H1 (cell line): ENCODE measurements at regions not wholly inside any gene's neighbourhood (a gene's known extent, or its start where the extent isn't known, plus 50 kb on each side); places are given as distances from the start of the nearest gene placed in this dataset.

Source experiments
- CTCF ChIA-PET: fragments of 300-600 bp; sonication (Branson Sonifier 250); formaldehyde crosslinking; loops from one replicate; lab custom pipeline; 2021; ENCODE audit not compliant: partially characterized antibody; lab: Charles Lee
- POLR2A ChIA-PET: fragments of 300-600 bp; sonication (Branson Sonifier 250); formaldehyde crosslinking; loops from one replicate; lab custom pipeline; 2021; ENCODE audit warnings: inconsistent platforms; ENCODE audit not compliant: partially characterized antibody; lab: Charles Lee
- DNase-seq, 2 experiments: peaks; one replicate each; pipeline versions ENCODE4 v3.0.0 to v3.0.0-alpha.2; 2010 to 2022; ENCODE audit warnings: low spot score in 2 of 2, low read depth in 1 of 2, mixed read lengths in 1 of 2
- FAIRE-seq: peaks from 2 replicates; lab custom pipeline; 2011; peaks lifted over from hg19 to GRCh38; lab: Jason Lieb, UNC
- H2AFZ ChIP-seq: 2 replicates; pipeline ENCODE4 v1.8.1; 2012; ENCODE audit warnings: low read length, inconsistent platforms
- H2AK5ac ChIP-seq: 2 replicates; pipeline ENCODE4 v1.6.1; 2013; ENCODE audit warnings: low read depth, low read length
- H2BK120ac ChIP-seq: replicated peaks from 2 replicates; pipeline ENCODE3; 2013; ENCODE audit warnings: low read depth, low read length, inconsistent platforms
- H2BK12ac ChIP-seq: 2 replicates; pipeline ENCODE4 v1.6.1; 2013; ENCODE audit warnings: low read depth, low read length
- H2BK15ac ChIP-seq: 2 replicates; pipeline ENCODE4 v1.6.1; 2013; ENCODE audit warnings: low read length
- H2BK20ac ChIP-seq: 2 replicates; pipeline ENCODE4 v1.6.1; 2013; ENCODE audit warnings: low read length
- H2BK5ac ChIP-seq: 2 replicates; pipeline ENCODE4 v1.6.1; 2013; ENCODE audit warnings: low read depth, low read length
- H3K14ac ChIP-seq: 2 replicates; pipeline ENCODE4 v1.6.1; 2013; ENCODE audit warnings: inconsistent platforms; ENCODE audit not compliant: insufficient read length
- H3K18ac ChIP-seq: 2 replicates; pipeline ENCODE4 v1.6.1; 2013; ENCODE audit warnings: low read length; ENCODE audit errors: extremely low read depth
- H3K23ac ChIP-seq: 2 replicates; pipeline ENCODE4 v1.6.1; 2013; ENCODE audit warnings: inconsistent platforms; ENCODE audit not compliant: insufficient read length
- H3K23me2 ChIP-seq: 2 replicates; pipeline ENCODE4 v1.6.1; 2013; ENCODE audit warnings: low read depth, low read length
- H3K27ac ChIP-seq: 2 replicates; pipeline ENCODE4 v1.6.1; 2011; ENCODE audit warnings: low read depth, low read length, inconsistent platforms
- H3K27me3 ChIP-seq, 4 experiments: replicated peaks in 1 of 4; 1 replicate in 1 of 4; 2 replicates in 3 of 4; pipeline versions ENCODE4 v1.6.1 to v1.8.1; 2011 to 2013; ENCODE audit warnings: low read length in 3 of 4, mild to moderate bottlenecking in 3 of 4, inconsistent platforms in 2 of 4, mixed read lengths in 2 of 4, moderate library complexity in 1 of 4; ENCODE audit not compliant: control insufficient read depth in 3 of 4, insufficient read depth in 3 of 4; ENCODE audit errors: extremely low read depth in 1 of 4
- H3K36me3 ChIP-seq, 4 experiments: 2 replicates each; pipeline versions ENCODE4 v1.6.1 to v1.8.1; 2011 to 2013; ENCODE audit warnings: mild to moderate bottlenecking in 4 of 4, low read length in 3 of 4, moderate library complexity in 2 of 4, control low read depth in 1 of 4, inconsistent platforms in 1 of 4; ENCODE audit not compliant: insufficient read depth in 4 of 4, control insufficient read depth in 2 of 4
- H3K4ac ChIP-seq: replicated peaks from 2 replicates; pipeline ENCODE3; 2013; ENCODE audit warnings: low read length, low read depth, mixed read lengths, inconsistent platforms; ENCODE audit not compliant: insufficient read length
- H3K4me1 ChIP-seq, 4 experiments: replicated peaks in 1 of 4; 1 replicate in 1 of 4; 2 replicates in 3 of 4; pipeline versions ENCODE4 v1.6.1 to v1.8.1; 2011 to 2013; ENCODE audit warnings: low read length in 3 of 4, inconsistent platforms in 2 of 4, mixed read lengths in 1 of 4; ENCODE audit not compliant: insufficient read depth in 4 of 4, control insufficient read depth in 3 of 4
- H3K4me2 ChIP-seq, 2 experiments: 2 replicates each; pipeline versions ENCODE4 v1.6.1 to v1.8.1; 2011 to 2013; ENCODE audit warnings: low read depth in 2 of 2, low read length in 2 of 2, control low read depth in 1 of 2, inconsistent platforms in 1 of 2, mild to moderate bottlenecking in 1 of 2; ENCODE audit not compliant: insufficient read depth in 1 of 2
- H3K4me3 ChIP-seq, 4 experiments: fragments of 200-600, 300-600 bp in 1 of 4; sonication (generic), shearing (Covaris generic), sonication (Bioruptor Twin) in 1 of 4; 2 replicates each; pipeline versions ENCODE4 v1.5.1 to v1.8.1; 2011 to 2016; ENCODE audit warnings: low read length in 4 of 4, low read depth in 3 of 4, control low read depth in 2 of 4, inconsistent platforms in 2 of 4, mild to moderate bottlenecking in 2 of 4, mixed read lengths in 1 of 4, moderate library complexity in 1 of 4; ENCODE audit not compliant: insufficient read depth in 2 of 4; ENCODE audit errors: extremely low read depth in 1 of 4
- H3K56ac ChIP-seq: replicated peaks from 2 replicates; pipeline ENCODE3; 2013; ENCODE audit warnings: low read depth, mild to moderate bottlenecking, mixed read lengths, low read length, inconsistent platforms; ENCODE audit not compliant: insufficient read length
- H3K79me1 ChIP-seq: 2 replicates; pipeline ENCODE4 v1.6.1; 2013; ENCODE audit warnings: low read depth, low read length, control low read depth
- H3K79me2 ChIP-seq, 2 experiments: 2 replicates each; pipeline versions ENCODE4 v1.6.1 to v1.8.1; 2012 to 2013; ENCODE audit warnings: low read length in 2 of 2, mild to moderate bottlenecking in 2 of 2, inconsistent platforms in 1 of 2; ENCODE audit not compliant: insufficient read depth in 2 of 2, control insufficient read depth in 1 of 2
- H3K9ac ChIP-seq, 4 experiments: replicated peaks in 1 of 4; 1 replicate in 1 of 4; 2 replicates in 3 of 4; pipeline versions ENCODE4 v1.6.1 to v1.8.1; 2011 to 2013; ENCODE audit warnings: low read depth in 3 of 4, low read length in 3 of 4, control low read depth in 2 of 4, mild to moderate bottlenecking in 2 of 4, moderate library complexity in 2 of 4, inconsistent platforms in 1 of 4; ENCODE audit errors: extremely low read depth in 1 of 4
- H3K9me3 ChIP-seq, 2 experiments: 2 replicates each; pipeline versions ENCODE4 v1.6.1 to v1.8.1; 2012 to 2013; ENCODE audit warnings: mild to moderate bottlenecking in 2 of 2, moderate library complexity in 2 of 2, control low read depth in 1 of 2, inconsistent platforms in 1 of 2, low read depth in 1 of 2, low read length in 1 of 2, mixed read lengths in 1 of 2; ENCODE audit not compliant: insufficient read depth in 2 of 2
- H4K20me1 ChIP-seq, 2 experiments: replicated peaks in 1 of 2; 2 replicates each; pipeline versions ENCODE3 to v1.8.1; 2011 to 2013; ENCODE audit warnings: inconsistent platforms in 2 of 2, low read length in 2 of 2, mild to moderate bottlenecking in 1 of 2; ENCODE audit not compliant: insufficient read depth in 2 of 2, control insufficient read depth in 1 of 2
- H4K5ac ChIP-seq: 2 replicates; pipeline ENCODE4 v1.6.1; 2013; ENCODE audit warnings: low read length, low read depth, mixed read lengths, inconsistent platforms; ENCODE audit not compliant: insufficient read length
- H4K8ac ChIP-seq: 2 replicates; pipeline ENCODE4 v1.8.0; 2013; ENCODE audit warnings: mild to moderate bottlenecking, moderate library complexity, low read length, inconsistent platforms; ENCODE audit not compliant: insufficient read depth; ENCODE audit errors: extremely low read depth
- H4K91ac ChIP-seq: replicated peaks from 2 replicates; pipeline ENCODE3; 2013; ENCODE audit warnings: low read length, mixed read lengths, inconsistent platforms; ENCODE audit not compliant: insufficient read length
- ASH2L ChIP-seq: fragments of 200-600, 300-600 bp; sonication (generic); IDR thresholded peaks from one replicate; pipeline ENCODE4 v1.7.1; 2017; ENCODE audit warnings: low read length
- BRCA1 ChIP-seq: IDR thresholded peaks from 2 replicates; pipeline ENCODE4 v1.6.1; 2012; ENCODE audit warnings: low read depth, low read length, improper control_type of control experiment
- CBX5 ChIP-seq: fragments of 300-800, 300-1000 bp; sonication (generic); IDR thresholded peaks from 2 replicates; pipeline ENCODE4 v1.7.1; 2016; ENCODE audit warnings: antibody characterized with exemption, low read length, low read depth
- CTBP2 ChIP-seq: IDR thresholded peaks from 2 replicates; pipeline ENCODE4 v1.7.0; 2011; ENCODE audit warnings: borderline replicate concordance, mild to moderate bottlenecking, moderate library complexity, mixed read lengths, low read length; ENCODE audit not compliant: insufficient read depth, insufficient read length
- HDAC6 ChIP-seq: IDR thresholded peaks from one replicate; pipeline ENCODE4 v1.7.1; 2012; ENCODE audit warnings: low read depth, mild to moderate bottlenecking, inconsistent platforms, low read length, moderate library complexity
- JUN ChIP-seq: IDR thresholded peaks from 2 replicates; pipeline ENCODE4 v1.6.1; 2011; ENCODE audit warnings: low read depth, mild to moderate bottlenecking, improper control_type of control experiment, low read length
- JUND ChIP-seq: IDR thresholded peaks from 2 replicates; pipeline ENCODE4 v1.6.1; 2011; ENCODE audit warnings: mild to moderate bottlenecking, improper control_type of control experiment, low read length
- KDM5A ChIP-seq: fragments of 200-600 bp; IDR thresholded peaks from 2 replicates; pipeline ENCODE4 v1.7.1; 2012; ENCODE audit warnings: mild to moderate bottlenecking, low read length, inconsistent platforms, mixed read lengths
- NRF1 ChIP-seq: IDR thresholded peaks from 2 replicates; pipeline ENCODE4 v1.6.1; 2011; ENCODE audit warnings: mild to moderate bottlenecking, low read depth, low read length, improper control_type of control experiment
- SIRT6 ChIP-seq: IDR thresholded peaks from one replicate; pipeline ENCODE4 v1.7.1; 2012; ENCODE audit warnings: low read length, inconsistent platforms
- SP1 ChIP-seq: IDR thresholded peaks from 2 replicates; pipeline ENCODE4 v1.6.1; 2011; ENCODE audit warnings: low read depth, low read length
- SP2 ChIP-seq: IDR thresholded peaks from 2 replicates; pipeline ENCODE4 v1.6.1; 2012; ENCODE audit warnings: mild to moderate bottlenecking, low read length, inconsistent platforms
- SRF ChIP-seq: IDR thresholded peaks from 2 replicates; pipeline ENCODE4 v1.6.1; 2011; ENCODE audit warnings: mild to moderate bottlenecking, low read depth, low read length, moderate library complexity
- TAF7 ChIP-seq: optimal IDR thresholded peaks from 2 replicates; pipeline ENCODE3; 2011; ENCODE audit warnings: low read depth, mild to moderate bottlenecking, inconsistent platforms, low read length, moderate library complexity, borderline replicate concordance
- WGBS, 2 experiments: shearing (Covaris generic) in 1 of 2; methylation state at CpG; one replicate each; pipeline versions ENCODE4 v1.1.6 to v1.1.7; 2013 to 2015; ENCODE audit warnings: low lambda C conversion rate in 2 of 2, mixed read lengths in 2 of 2, inconsistent platforms in 1 of 2, low coverage in 1 of 2, missing lambda C conversion rate in 1 of 2; ENCODE audit not compliant: insufficient replicate concordance in 2 of 2, insufficient coverage in 1 of 2, insufficient read length in 1 of 2; ENCODE audit errors: extremely low coverage in 1 of 2, missing lambda C conversion rate in 1 of 2; 5-methylcytosine and 5-hydroxymethylcytosine counted together

GRCh38 chr1:104459886-104460285, 710.2 kb downstream of the AMY1C start:
- 75% methylated on average over 2 of the region's 2 CpGs; no CpG with 5 or more reads in 1 of the 2 experiments for WGBS, 2 experiments
- Histone ChIP-seq H2BK120ac (no peak overlapping the region), H3K4me3 (no peak overlapping the region), H2AFZ (no peak overlapping the region), H3K23me2 (no peaks in the 10 kb centered on the region), H3K14ac (no peak overlapping the region), H4K8ac (no peak overlapping the region), H3K18ac (no peak overlapping the region), H2BK5ac (no peak overlapping the region), H3K27me3 (no peaks in the 10 kb centered on the region), H2AK5ac (no peak overlapping the region), H3K27ac (no peak overlapping the region), H2BK12ac (no peak overlapping the region), H3K56ac (no peak overlapping the region), H3K79me2 (no peaks in the 10 kb centered on the region), H3K9me3 (peaks cover 15 to 18% of the 10 kb centered on the region in 2 experiments; a peak in 3 of 4 replicates), H3K4me1 (no peaks in the 10 kb centered on the region), H3K23ac (no peak overlapping the region), H4K20me1 (no peaks in the 10 kb centered on the region), H4K91ac (no peak overlapping the region), H2BK15ac (no peak overlapping the region), H3K4ac (no peak overlapping the region), H4K5ac (no peak overlapping the region), H3K79me1 (no peaks in the 10 kb centered on the region), H3K36me3 (no peaks in the 10 kb centered on the region), H3K9ac (no peak overlapping the region), H2BK20ac (no peak overlapping the region), H3K4me2 (no peak overlapping the region)
- POLR2A ChIA-PET = no interaction called here
- DNase-seq (no peak), FAIRE-seq (no peak)
- CTCF ChIA-PET = no interaction called here
- no peak for TF ChIP-seq SRF
- TF ChIP-seq SP2 = no peak
- TF ChIP-seq HDAC6 = no peak
- no peak for TF ChIP-seq BRCA1
- no peak for TF ChIP-seq CTBP2
- no peak for TF ChIP-seq SIRT6
- TF ChIP-seq CBX5 = no peak
- TF ChIP-seq JUND = no peak
- TF ChIP-seq TAF7 = no peak
- TF ChIP-seq KDM5A = no peak
- TF ChIP-seq JUN = no peak
- TF ChIP-seq SP1 = no peak
- no peak for TF ChIP-seq NRF1
- no peak for TF ChIP-seq ASH2L
